HCT116 (cell line): ENCODE measurements at regions not wholly inside any gene's neighbourhood (a gene's known extent, or its start where the extent isn't known, plus 50 kb on each side); places are given as distances from the start of the nearest gene placed in this dataset.

Source experiments
- ATAC-seq: fragments of 200-7000 bp; cut with Tn5 transposase; 2 replicates; pipeline ENCODE4 v1.9.1; 2020; ENCODE audit warnings: mild to moderate bottlenecking, moderate library complexity
- BruUV-seq: library from RNA; stranded (reverse); fragments of 400-500 nt; replicated peaks from 2 replicates; lab custom pipeline; 2021; lab: Mats Ljungman, UMichigan
- CTCF ChIA-PET: fragments of 300-600 bp; sonication (Branson Sonifier 250); formaldehyde crosslinking; loops from one replicate; lab custom pipeline; 2021; ENCODE audit warnings: antibody characterized with exemption; lab: Charles Lee
- POLR2A ChIA-PET: fragments of 300-600, 350-600 bp; sonication (Branson Sonifier 250); formaldehyde crosslinking; loops from one replicate; lab custom pipeline; 2021; ENCODE audit warnings: antibody characterized with exemption; lab: Charles Lee
- RAD21 ChIA-PET, 2 experiments: fragments of 300-600 bp; sonication (Branson Sonifier 250); formaldehyde crosslinking; loops; one replicate each; lab custom pipeline; 2023; ENCODE audit warnings: low total read pairs in 2 of 2; ENCODE audit not compliant: uncharacterized antibody in 2 of 2, unreplicated experiment in 2 of 2, low non-redundant PET in 1 of 2; lab: Charles Lee
- DNase-seq: peaks from one replicate; pipeline ENCODE4 v3.0.0-alpha.2; 2010; ENCODE audit warnings: low read depth, low spot score
- H2AFZ ChIP-seq: fragments of 200-600 bp; shearing (Covaris generic), sonication (generic); 2 replicates; pipeline ENCODE4 v1.6.1; 2017; ENCODE audit warnings: low read depth, mixed run types, mixed read lengths, antibody characterized with exemption, low read length; ENCODE audit not compliant: poor library complexity, severe bottlenecking
- H3K27ac ChIP-seq: 2 replicates; pipeline ENCODE4 v1.5.1; 2012; ENCODE audit warnings: low read depth, low read length
- H3K27me3 ChIP-seq: fragments of 200-600 bp; sonication (generic); 2 replicates; pipeline ENCODE4 v1.6.1; 2016; ENCODE audit warnings: mixed run types, low read length, mixed read lengths; ENCODE audit not compliant: insufficient read depth
- H3K36me3 ChIP-seq, 2 experiments: fragments of 200-500 bp in 1 of 2; fragments of 200-600 bp in 1 of 2; sonication (Bioruptor generic) in 1 of 2; sonication (generic) in 1 of 2; 2 replicates each; pipeline versions ENCODE4 v1.5.1 to v1.6.1; 2014 to 2016; ENCODE audit warnings: low read length in 2 of 2, inconsistent platforms in 1 of 2, mixed read lengths in 1 of 2, mixed run types in 1 of 2; ENCODE audit not compliant: insufficient read depth in 2 of 2, control insufficient read depth in 1 of 2
- H3K4me1 ChIP-seq, 2 experiments: fragments of 200-600 bp in 1 of 2; sonication (generic) in 1 of 2; 2 replicates each; pipeline versions ENCODE4 v1.5.1 to v1.6.1; 2012 to 2017; ENCODE audit warnings: low read length in 2 of 2, inconsistent platforms in 1 of 2, mild to moderate bottlenecking in 1 of 2, mixed read lengths in 1 of 2, mixed run types in 1 of 2, moderate library complexity in 1 of 2; ENCODE audit not compliant: insufficient read depth in 2 of 2, control insufficient read depth in 1 of 2
- H3K4me2 ChIP-seq: fragments of 200-600 bp; sonication (generic); 2 replicates; pipeline ENCODE4 v1.6.1; 2017; ENCODE audit warnings: mixed run types, low read length, mixed read lengths
- H3K4me3 ChIP-seq, 2 experiments: fragments of 200-600 bp in 1 of 2; sonication (generic) in 1 of 2; replicated peaks in 1 of 2; 2 replicates each; pipeline ENCODE4 v1.5.1; 2011 to 2016; ENCODE audit warnings: low read length in 2 of 2, control low read depth in 1 of 2, low read depth in 1 of 2, mild to moderate bottlenecking in 1 of 2, mixed read lengths in 1 of 2, mixed run types in 1 of 2
- H3K79me2 ChIP-seq: fragments of 200-600 bp; sonication (generic); 2 replicates; pipeline ENCODE4 v1.6.1; 2017; ENCODE audit warnings: mild to moderate bottlenecking, mixed run types, low read length, moderate library complexity, mixed read lengths; ENCODE audit not compliant: insufficient read depth
- H3K9ac ChIP-seq: fragments of 200-600 bp; sonication (generic); 2 replicates; pipeline ENCODE4 v1.6.1; 2016; ENCODE audit warnings: low read length, mixed read lengths
- H3K9me2 ChIP-seq: fragments of 200-600 bp; sonication (generic), shearing (Covaris generic); 2 replicates; pipeline ENCODE4 v1.6.1; 2017; ENCODE audit warnings: mixed run types, mild to moderate bottlenecking, moderate library complexity; ENCODE audit not compliant: insufficient read depth
- H3K9me3 ChIP-seq, 2 experiments: fragments of 200-500 bp in 1 of 2; fragments of 200-600 bp in 1 of 2; sonication (Bioruptor generic) in 1 of 2; sonication (generic) in 1 of 2; 2 replicates each; pipeline ENCODE4 v1.6.1; 2014 to 2017; ENCODE audit warnings: low read length in 2 of 2, mixed read lengths in 2 of 2, inconsistent platforms in 1 of 2, low read depth in 1 of 2, mild to moderate bottlenecking in 1 of 2, mixed run types in 1 of 2, moderate library complexity in 1 of 2; ENCODE audit not compliant: control insufficient read depth in 1 of 2, insufficient read depth in 1 of 2
- H4K20me1 ChIP-seq: fragments of 200-600 bp; sonication (generic), shearing (Covaris generic); 2 replicates; pipeline ENCODE4 v1.6.1; 2017; ENCODE audit warnings: mixed run types, mild to moderate bottlenecking, moderate library complexity; ENCODE audit not compliant: insufficient read depth
- POLR2AphosphoS5 ChIP-seq: IDR thresholded peaks from 2 replicates; pipeline ENCODE4 v1.6.1; 2011; ENCODE audit warnings: mild to moderate bottlenecking, low read depth, low read length, moderate library complexity
- SIN3A ChIP-seq: IDR thresholded peaks from 2 replicates; pipeline ENCODE4 v1.6.1; 2012; ENCODE audit warnings: low read depth
- SRF ChIP-seq: IDR thresholded peaks from 2 replicates; pipeline ENCODE4 v1.6.1; 2012; ENCODE audit warnings: low read depth
- intact Hi-C: fragments of 100-400 bp; cut with micrococcal nuclease; formaldehyde crosslinking; loops from 2 replicates; pipeline ENCODE4 v1.10.0; 2022
- TF ChIP-seq, protein P1 (sequence below): IDR thresholded peaks from 2 replicates; pipeline ENCODE4 v1.6.1; 2012

DNA sequence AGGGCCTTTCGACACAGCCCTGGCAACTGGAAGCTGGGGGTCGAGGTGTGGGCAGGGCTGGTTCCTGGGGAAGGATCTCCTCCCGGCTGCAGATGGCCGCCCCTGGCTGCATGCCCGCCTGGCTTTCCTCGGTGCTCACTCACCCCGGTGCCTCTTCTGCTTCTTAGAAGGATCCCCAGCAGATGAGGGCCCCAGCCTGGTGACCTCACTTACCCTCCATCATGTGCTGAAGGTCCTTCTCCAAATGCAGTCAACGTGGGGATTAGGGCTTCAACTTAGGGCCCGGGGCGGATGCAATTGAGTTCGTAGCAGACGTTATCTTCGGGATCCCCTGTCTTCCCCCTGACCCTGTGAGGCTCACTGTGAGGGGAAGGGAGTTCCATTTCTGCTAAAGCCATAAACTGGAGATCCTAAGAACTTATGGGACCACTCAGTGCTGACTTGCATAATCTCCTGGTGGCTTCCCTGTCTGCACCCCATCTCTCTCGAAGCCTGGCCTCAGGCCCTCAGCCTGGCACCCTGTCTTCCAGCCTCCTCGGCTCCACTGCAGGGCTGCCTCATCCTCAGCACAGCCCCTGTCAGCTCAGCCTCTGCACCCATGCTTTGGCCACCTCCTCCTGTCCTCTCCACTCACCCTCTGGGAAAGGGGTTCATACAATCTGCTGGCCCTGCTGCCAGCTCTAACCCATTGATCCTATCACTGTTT, 92.6 kb downstream of the THBS2 start:
- intact Hi-C loops, result no loop called here
- no peak for TF ChIP-seq POLR2AphosphoS5
- TF ChIP-seq, protein P1, sequence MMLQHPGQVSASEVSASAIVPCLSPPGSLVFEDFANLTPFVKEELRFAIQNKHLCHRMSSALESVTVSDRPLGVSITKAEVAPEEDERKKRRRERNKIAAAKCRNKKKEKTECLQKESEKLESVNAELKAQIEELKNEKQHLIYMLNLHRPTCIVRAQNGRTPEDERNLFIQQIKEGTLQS, result no peak
- no peak for TF ChIP-seq SRF
- Histone ChIP-seq H3K36me3 (no peaks in the 10 kb centered on the region), H2AFZ (no peak overlapping the region), H4K20me1 (no peaks in the 10 kb centered on the region), H3K4me3 (no peak overlapping the region), H3K4me1 (peaks cover 5 to 19% of the 10 kb centered on the region in 2 experiments; a peak in 3 of 4 replicates), H3K27ac (no peak overlapping the region), H3K9ac (no peak overlapping the region), H3K27me3 (no peaks in the 10 kb centered on the region), H3K79me2 (no peaks in the 10 kb centered on the region), H3K4me2 (no peak overlapping the region), H3K9me3 (no peaks in the 10 kb centered on the region), H3K9me2 (no peaks in the 10 kb centered on the region)
- CTCF ChIA-PET, result no interaction called here
- RAD21 ChIA-PET, result no interaction called here
- POLR2A ChIA-PET, result no interaction called here
- DNase-seq, result no peak
- ATAC-seq, result no peak
- BruUV-seq, result no TSS peak

GRCh38 chr6:169160091-169160854, 93.4 kb downstream of the THBS2 start:
- Histone ChIP-seq H3K4me1 (peaks cover 5 to 19% of the 10 kb centered on the region in 2 experiments; a peak in 3 of 4 replicates), H3K27ac (no peak overlapping the region), H3K9me3 (no peaks in the 10 kb centered on the region), H3K9me2 (no peaks in the 10 kb centered on the region), H3K4me3 (no peak overlapping the region), H3K27me3 (no peaks in the 10 kb centered on the region), H3K4me2 (no peak overlapping the region), H3K36me3 (no peaks in the 10 kb centered on the region)
- POLR2A ChIA-PET, result no interaction called here
- BruUV-seq, result no TSS peak
- no peak for ATAC-seq
- no peak for TF ChIP-seq SIN3A
- TF ChIP-seq, all 23 proteins: peak for 0
- Histone ChIP-seq H2AFZ (no peak overlapping the region), H4K20me1 (no peaks in the 10 kb centered on the region), H3K9ac (no peak overlapping the region), H3K79me2 (no peaks in the 10 kb centered on the region)
- ChIA-PET CTCF (no interaction called here), RAD21 (no interaction called here)
- intact Hi-C loops, result no loop called here
- DNase-seq, result no peak
